Calu3 (cell line): ENCODE measurements at regions not wholly inside any gene's neighbourhood (a gene's known extent, or its start where the extent isn't known, plus 50 kb on each side); places are given as distances from the start of the nearest gene placed in this dataset.
"Not testable (repeated sequence)": the region's sequence is repeated elsewhere in the genome, so short reads cannot be mapped to it uniquely, and the experiment has no call there.

ENCODE experiments used
- BruUV-seq: library from RNA; stranded (reverse); fragments of 400-500 nt; replicated peaks from 2 replicates; lab custom pipeline; 2021; lab: Mats Ljungman, UMichigan
- CTCF ChIA-PET: fragments of 300-600 bp; sonication (Branson Sonifier 250); formaldehyde crosslinking; loops from one replicate; lab custom pipeline; 2022; ENCODE audit warnings: antibody characterized with exemption; lab: Charles Lee
- DNase-seq: peaks from one replicate; pipeline ENCODE4 v3.0.0; 2022
- H3K27ac Mint-ChIP-seq: one replicate; pipeline ENCODE4 v1.8.0; 2022; ENCODE audit warnings: mixed read lengths; ENCODE audit not compliant: unreplicated experiment
- H3K27me3 Mint-ChIP-seq: one replicate; pipeline ENCODE4 v1.8.0; 2022; ENCODE audit warnings: mixed read lengths; ENCODE audit not compliant: unreplicated experiment
- H3K36me3 Mint-ChIP-seq: one replicate; pipeline ENCODE4 v1.8.0; 2022; ENCODE audit warnings: mild to moderate bottlenecking, moderate library complexity, mixed read lengths; ENCODE audit not compliant: insufficient read depth, unreplicated experiment
- H3K4me1 Mint-ChIP-seq: one replicate; pipeline ENCODE4 v1.8.0; 2022; ENCODE audit warnings: mild to moderate bottlenecking, low read depth, mixed read lengths; ENCODE audit not compliant: unreplicated experiment
- H3K4me3 Mint-ChIP-seq: one replicate; pipeline ENCODE4 v1.8.0; 2022; ENCODE audit warnings: mild to moderate bottlenecking, low read depth, moderate library complexity, mixed read lengths; ENCODE audit not compliant: unreplicated experiment
- H3K9me3 Mint-ChIP-seq: one replicate; pipeline ENCODE4 v1.8.0; 2022; ENCODE audit warnings: low read depth, mixed read lengths; ENCODE audit not compliant: unreplicated experiment
- intact Hi-C: fragments of 100-400 bp; cut with micrococcal nuclease; formaldehyde crosslinking; loops from one replicate; pipeline ENCODE4 v1.10.0; 2022; ENCODE audit not compliant: unreplicated experiment
- TF ChIP-seq, protein P1 (sequence below): fragments of 200-600 bp; IDR thresholded peaks from one replicate; pipeline ENCODE4 v1.8.0; 2022; ENCODE audit warnings: antibody characterized with exemption; ENCODE audit not compliant: unreplicated experiment

GRCh38 chr4:10841697-10842096 lies 157.1 kb upstream of the CLNK start:
- TF ChIP-seq, protein P1, sequence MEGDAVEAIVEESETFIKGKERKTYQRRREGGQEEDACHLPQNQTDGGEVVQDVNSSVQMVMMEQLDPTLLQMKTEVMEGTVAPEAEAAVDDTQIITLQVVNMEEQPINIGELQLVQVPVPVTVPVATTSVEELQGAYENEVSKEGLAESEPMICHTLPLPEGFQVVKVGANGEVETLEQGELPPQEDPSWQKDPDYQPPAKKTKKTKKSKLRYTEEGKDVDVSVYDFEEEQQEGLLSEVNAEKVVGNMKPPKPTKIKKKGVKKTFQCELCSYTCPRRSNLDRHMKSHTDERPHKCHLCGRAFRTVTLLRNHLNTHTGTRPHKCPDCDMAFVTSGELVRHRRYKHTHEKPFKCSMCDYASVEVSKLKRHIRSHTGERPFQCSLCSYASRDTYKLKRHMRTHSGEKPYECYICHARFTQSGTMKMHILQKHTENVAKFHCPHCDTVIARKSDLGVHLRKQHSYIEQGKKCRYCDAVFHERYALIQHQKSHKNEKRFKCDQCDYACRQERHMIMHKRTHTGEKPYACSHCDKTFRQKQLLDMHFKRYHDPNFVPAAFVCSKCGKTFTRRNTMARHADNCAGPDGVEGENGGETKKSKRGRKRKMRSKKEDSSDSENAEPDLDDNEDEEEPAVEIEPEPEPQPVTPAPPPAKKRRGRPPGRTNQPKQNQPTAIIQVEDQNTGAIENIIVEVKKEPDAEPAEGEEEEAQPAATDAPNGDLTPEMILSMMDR = no peak
- Mint-ChIP-seq H3K9me3 (no peaks in the 10 kb centered on the region), H3K4me3 (no peak overlapping the region), H3K27ac (no peak overlapping the region), H3K36me3 (no peaks in the 10 kb centered on the region), H3K27me3 (no peaks in the 10 kb centered on the region), H3K4me1 (no peaks in the 10 kb centered on the region)
- intact Hi-C loops = no loop called here
- no TSS peak for BruUV-seq
- no peak for DNase-seq
- CTCF ChIA-PET = no interaction called here

DNA sequence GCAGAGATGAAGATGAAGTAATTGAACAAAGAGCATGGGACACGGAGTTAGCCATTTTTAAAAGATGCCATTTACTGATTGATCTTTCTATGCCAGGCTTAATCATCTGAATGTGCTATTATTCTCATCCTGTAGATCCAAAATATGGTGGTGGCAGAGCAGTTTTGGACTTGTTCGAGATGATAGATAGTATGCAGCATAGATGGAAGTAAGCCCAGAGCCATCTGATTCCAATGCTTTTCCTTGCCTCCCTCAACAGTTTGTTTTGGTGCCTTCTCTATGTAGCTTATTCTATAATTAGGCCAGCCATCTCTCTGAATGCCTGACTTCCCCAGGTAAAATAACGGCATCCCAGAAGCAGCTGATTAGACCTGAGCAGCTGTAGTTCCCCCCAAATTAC lies 152.6 kb upstream of the CLNK start:
- BruUV-seq = no TSS peak

DNA sequence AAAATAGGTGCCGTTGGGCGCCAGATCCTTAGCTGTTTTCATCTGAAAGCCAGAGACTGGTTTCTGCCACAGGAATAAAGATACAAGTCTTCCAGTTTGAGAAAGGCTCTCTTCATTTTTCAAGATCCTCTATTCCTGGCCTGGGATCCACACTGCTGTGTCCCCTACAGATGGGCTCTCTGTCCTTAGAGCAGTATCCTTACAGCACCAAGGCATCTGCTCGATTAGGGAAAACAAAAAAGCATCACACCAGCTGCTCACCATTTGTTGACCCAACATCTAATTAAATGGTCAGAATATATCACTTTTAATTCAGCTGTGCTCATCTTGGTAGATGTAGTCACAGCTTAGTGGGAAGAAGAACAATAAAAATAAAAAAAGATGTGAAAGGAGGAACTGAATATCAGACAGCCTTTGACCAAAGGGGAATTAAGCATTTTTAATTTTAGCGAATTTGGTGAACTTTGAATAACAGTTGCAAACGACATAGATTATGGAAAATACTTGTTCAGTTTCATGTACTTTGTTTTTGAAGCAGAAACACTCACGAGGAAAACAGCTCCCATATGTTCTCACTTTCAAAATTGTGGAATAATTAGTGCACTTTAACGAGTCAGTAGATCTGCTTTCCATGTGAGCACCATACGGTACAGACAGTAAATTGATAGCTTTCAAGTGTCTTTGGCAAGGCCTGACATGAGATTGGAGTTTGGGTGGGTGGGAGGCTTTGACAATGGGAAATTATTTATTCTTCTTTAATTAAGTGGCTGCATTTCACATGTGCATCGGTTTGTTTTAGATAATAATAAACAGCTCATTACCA lies 148.4 kb upstream of the CLNK start:
- no peaks in the 10 kb centered on the region for H3K9me3 Mint-ChIP-seq
- no peak for DNase-seq
- CTCF ChIA-PET = no interaction called here
- H3K27me3 Mint-ChIP-seq = no peaks in the 10 kb centered on the region
- no peaks in the 10 kb centered on the region for H3K4me1 Mint-ChIP-seq
- TF ChIP-seq, protein P1 = no peak
- BruUV-seq = no TSS peak
- intact Hi-C loops = no loop called here
- no peaks in the 10 kb centered on the region for H3K36me3 Mint-ChIP-seq
- H3K4me3 Mint-ChIP-seq = no peak overlapping the region
- H3K27ac Mint-ChIP-seq = no peak overlapping the region

More for the DNA sequence above, 152.6 kb upstream of the CLNK start:
- H3K27me3 Mint-ChIP-seq = no peaks in the 10 kb centered on the region
- DNase-seq = no peak
- no peak overlapping the region for H3K27ac Mint-ChIP-seq
- H3K4me3 Mint-ChIP-seq = no peak overlapping the region
- H3K9me3 Mint-ChIP-seq = no peaks in the 10 kb centered on the region
- TF ChIP-seq, protein P1 = no peak
- intact Hi-C loops = no loop called here
- H3K36me3 Mint-ChIP-seq = no peaks in the 10 kb centered on the region
- H3K4me1 Mint-ChIP-seq = no peaks in the 10 kb centered on the region
- CTCF ChIA-PET = no interaction called here

- CTCF ChIA-PET = no interaction called here
- Mint-ChIP-seq H3K9me3 (no peaks in the 10 kb centered on the region), H3K27ac (no peak overlapping the region), H3K4me1 (no peaks in the 10 kb centered on the region), H3K27me3 (no peaks in the 10 kb centered on the region), H3K4me3 (no peak overlapping the region), H3K36me3 (no peaks in the 10 kb centered on the region)
- DNase-seq = no peak
- TF ChIP-seq, protein P1 = no peak
- no TSS peak for BruUV-seq
- intact Hi-C loops = no loop called here
Measured at GRCh38 chr4:10831727-10832408, 147.3 kb upstream of the CLNK start.

DNA sequence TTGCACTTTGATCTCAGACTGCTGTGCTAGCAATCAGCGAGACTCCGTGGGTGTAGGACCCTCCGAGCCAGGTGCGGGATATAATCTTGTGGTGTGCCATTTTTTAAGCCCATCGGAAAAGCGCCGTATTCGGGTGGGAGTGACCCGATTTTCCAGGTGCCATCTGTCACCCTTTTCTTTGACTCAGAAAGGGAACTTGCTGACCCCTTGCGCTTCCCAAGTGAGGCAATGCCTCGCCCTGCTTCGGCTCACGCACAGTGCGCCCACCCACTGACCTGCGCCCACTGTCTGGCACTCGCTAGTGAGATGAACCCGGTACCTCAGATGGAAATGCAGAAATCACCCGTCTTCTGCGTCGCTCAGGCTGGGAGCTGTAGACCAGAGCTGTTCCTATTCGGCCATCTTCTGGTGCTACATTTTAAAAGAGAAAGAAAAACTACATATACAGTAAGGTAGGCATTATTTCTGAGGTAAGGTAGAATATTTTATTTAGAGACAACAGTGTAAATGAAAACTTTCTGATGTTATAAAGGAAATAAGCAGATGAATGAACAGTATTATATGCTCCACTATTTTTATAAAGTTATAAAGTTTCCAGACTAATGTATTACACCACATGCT lies 144.5 kb upstream of the CLNK start:
- H3K27me3 Mint-ChIP-seq, CTCF ChIA-PET, H3K9me3 Mint-ChIP-seq, H3K4me1 Mint-ChIP-seq, BruUV-seq, DNase-seq, intact Hi-C loops, H3K27ac Mint-ChIP-seq, H3K36me3 Mint-ChIP-seq, H3K4me3 Mint-ChIP-seq: not testable (repeated sequence)
